DOHH2 (cell line): ENCODE measurements at regions not wholly inside any gene's neighbourhood (a gene's known extent, or its start where the extent isn't known, plus 50 kb on each side); places are given as distances from the start of the nearest gene placed in this dataset.
"Not testable (repeated sequence)": the region's sequence is repeated elsewhere in the genome, so short reads cannot be mapped to it uniquely, and the experiment has no call there.

Experiments
- CTCF ChIP-seq: fragments of 200-600 bp; sonication (generic); IDR thresholded peaks from one replicate; pipeline ENCODE4 v1.5.1; 2014; ENCODE audit warnings: antibody characterized with exemption, mild to moderate bottlenecking, low read depth, low read length; ENCODE audit not compliant: poor library complexity, severe bottlenecking
- EZH2phosphoT487 ChIP-seq: fragments of 200-600 bp; sonication (generic); IDR thresholded peaks from 2 replicates; pipeline ENCODE4 v1.6.1; 2017; ENCODE audit warnings: borderline replicate concordance, mild to moderate bottlenecking, antibody characterized with exemption, low read length, moderate library complexity, mixed read lengths

- TF ChIP-seq CTCF, EZH2phosphoT487: not testable (repeated sequence)
These were observed 57.7 kb upstream of the POMZP3 start for GRCh38 chr7:76684737-76685136.
